Right lobe of liver (tissue), 6 donors: ENCODE measurements at regions not wholly inside any gene's neighbourhood (a gene's known extent, or its start where the extent isn't known, plus 50 kb on each side); places are given as distances from the start of the nearest gene placed in this dataset.

Experiments
- ATAC-seq, 4 donors: fragments of 200-7000 bp; cut with Tn5 transposase; one replicate each; pipeline ENCODE4 v1.9.1; 2020; ENCODE audit warnings: mild to moderate bottlenecking in 4 of 4, moderate library complexity in 4 of 4
- DNase-seq, 3 donors: peaks; one replicate each; pipeline ENCODE4 v3.0.0-alpha.2; 2020
- H3K27ac ChIP-seq, 3 donors: fragments of 200-600 bp; one replicate each; pipeline ENCODE4 v1.8.0; 2022
- H3K27me3 ChIP-seq, 2 donors: fragments of 200-600 bp; one replicate each; pipeline ENCODE4 v1.8.0; 2022
- H3K36me3 ChIP-seq, 4 donors: fragments of 200-600 bp; sonication (generic) in 1 of 4; one replicate each; pipeline versions ENCODE4 v1.5.1 to v1.8.0; 2017 to 2022; ENCODE audit warnings: control low read depth in 1 of 4
- H3K4me1 ChIP-seq, 4 donors: fragments of 200-600 bp; sonication (generic) in 1 of 4; one replicate each; pipeline versions ENCODE4 v1.5.1 to v1.8.0; 2017 to 2022; ENCODE audit warnings: control low read depth in 1 of 4
- H3K4me3 ChIP-seq, 3 donors: fragments of 200-600 bp; one replicate each; pipeline ENCODE4 v1.8.0; 2022
- H3K9me3 ChIP-seq, 4 donors: fragments of 200-600 bp; sonication (generic) in 1 of 4; one replicate each; pipeline versions ENCODE4 v1.5.1 to v1.8.0; 2017 to 2022; ENCODE audit warnings: control low read depth in 1 of 4
- CTCF ChIP-seq, 4 donors: fragments of 200-600 bp in 3 of 4; fragments of 450-650 bp in 1 of 4; IDR thresholded peaks; one replicate each; pipeline versions ENCODE4 v1.5.1 to v1.8.0; 2016 to 2022; ENCODE audit warnings: antibody characterized with exemption in 4 of 4, mild to moderate bottlenecking in 2 of 4
- POLR2A ChIP-seq: fragments of 450-650 bp; IDR thresholded peaks from one replicate; pipeline ENCODE4 v1.6.1; 2017; ENCODE audit warnings: antibody characterized with exemption, mild to moderate bottlenecking
- WGBS: methylation state at CpG from one replicate; pipeline ENCODE4 v1.1.6; 2018; ENCODE audit warnings: low coverage, low lambda C conversion rate; ENCODE audit not compliant: insufficient coverage; ENCODE audit errors: missing lambda C conversion rate; 5-methylcytosine and 5-hydroxymethylcytosine counted together
- intact Hi-C, 2 donors: fragments of 100-400 bp; cut with DNase I; formaldehyde crosslinking; loops; one replicate each; pipeline versions ENCODE4 v1.11.2 to v1.14.1; 2022
- donor health status: DM: no; HTN: yes; CAD: no.
- donor health status: DM: no; HTN: no; CAD: no.
- donor health status: DM: no; HTN: no; CAD: no.
- donor health status: DM: no; HTN: yes; CAD: no.
- donor health status: DM: no; HTN: yes; CAD: no.

DNA sequence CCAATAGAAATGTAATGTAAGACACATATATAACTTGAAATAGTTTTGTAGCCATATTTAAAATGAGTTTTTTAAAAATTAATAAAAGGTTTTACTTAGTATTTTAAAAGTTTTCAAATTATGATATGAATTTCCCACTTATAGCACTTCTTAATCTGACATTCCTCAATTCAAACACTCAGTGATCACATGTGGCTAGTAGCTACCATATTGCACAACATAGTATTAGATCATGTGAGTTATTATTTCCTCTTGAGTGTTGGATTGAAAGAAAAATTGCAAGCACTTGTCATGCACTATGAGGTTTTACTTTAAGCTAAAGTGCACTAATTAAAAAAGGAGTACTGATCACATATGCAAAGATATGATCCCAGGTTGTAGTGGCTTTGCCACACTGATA, 453.4 kb upstream of the ROBO2 start:
- TF ChIP-seq CTCF (IDR thresholded peaks at IDR 0.05): no peak
- no peak for TF ChIP-seq POLR2A
- Histone ChIP-seq H3K9me3 (no peaks in the 10 kb centered on the region), H3K4me1 (no peaks in the 10 kb centered on the region), H3K27me3 (no peaks in the 10 kb centered on the region), H3K27ac (no peak overlapping the region), H3K4me3 (no peak overlapping the region), H3K36me3 (no peaks in the 10 kb centered on the region)
- no peak for DNase-seq
- intact Hi-C loops: no loop called here
- no peak for ATAC-seq

DNA sequence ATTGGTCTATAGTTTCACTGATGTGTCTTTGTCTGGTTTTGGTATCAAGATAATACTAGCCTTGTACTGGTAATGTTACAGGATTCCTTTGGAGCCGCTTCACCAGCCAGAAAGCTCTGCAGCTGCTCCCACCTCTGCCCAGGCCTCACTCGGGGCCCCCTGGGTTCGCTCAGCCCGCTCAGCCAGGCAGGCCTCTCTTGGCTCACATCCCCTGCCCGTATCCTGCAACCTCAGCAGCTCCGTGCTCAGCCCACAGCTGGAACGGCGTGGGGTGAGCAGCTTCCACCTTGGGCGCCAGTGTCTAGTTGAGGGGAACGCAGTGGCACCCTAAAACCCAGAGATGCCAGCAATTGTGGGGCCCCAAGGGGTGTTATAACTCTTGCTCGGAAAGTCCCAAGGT, 429.7 kb upstream of the ROBO2 start:
- WGBS: 61% methylated on average over 5 of the region's 11 CpGs
- no peak overlapping the region for H3K4me3 ChIP-seq
- intact Hi-C loops: no loop called here
- H3K36me3 ChIP-seq: no peaks in the 10 kb centered on the region
- H3K27ac ChIP-seq: no peak overlapping the region
- no peak for TF ChIP-seq POLR2A
- TF ChIP-seq CTCF (IDR thresholded peaks at IDR 0.05): no peak
- H3K27me3 ChIP-seq: no peaks in the 10 kb centered on the region
- H3K9me3 ChIP-seq: no peaks in the 10 kb centered on the region
- peak in 1 of 4 donors; percentile 20 for ATAC-seq
- H3K4me1 ChIP-seq: no peaks in the 10 kb centered on the region
- no peak for DNase-seq

GRCh38 chr3:76615719-76616118, 424.2 kb upstream of the ROBO2 start:
- Histone ChIP-seq H3K4me3 (no peak overlapping the region), H3K36me3 (no peaks in the 10 kb centered on the region), H3K9me3 (no peaks in the 10 kb centered on the region), H3K27me3 (no peaks in the 10 kb centered on the region), H3K4me1 (no peaks in the 10 kb centered on the region), H3K27ac (no peak overlapping the region)
- ATAC-seq: no peak
- TF ChIP-seq CTCF (IDR thresholded peaks at IDR 0.05) (no peak), POLR2A (no peak)
- intact Hi-C loops: no loop called here
- WGBS: 35% methylated on average over 1 of the region's 1 CpG
- DNase-seq: no peak

DNA sequence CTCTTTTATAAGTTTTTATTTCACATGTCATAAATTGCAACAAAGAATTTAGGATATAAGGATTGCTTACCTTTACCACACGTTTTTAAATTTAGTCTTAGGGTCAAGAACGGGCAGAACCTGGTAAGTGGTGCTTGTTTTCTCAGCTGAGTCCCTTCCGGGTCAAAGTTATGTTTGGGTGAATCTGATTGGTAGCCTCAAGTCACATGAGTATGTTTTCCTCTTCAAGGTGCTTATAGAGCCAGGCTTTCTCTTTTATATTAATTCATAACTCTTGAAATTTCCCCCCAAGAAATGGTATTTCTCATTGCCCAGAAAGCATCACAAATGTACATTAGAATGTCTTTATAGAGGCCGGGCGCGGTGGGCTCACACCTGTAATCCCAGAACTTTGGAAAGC, 415.7 kb upstream of the ROBO2 start:
- intact Hi-C loops: no loop called here
- Histone ChIP-seq H3K9me3 (no peaks in the 10 kb centered on the region), H3K4me3 (no peak overlapping the region), H3K27me3 (no peaks in the 10 kb centered on the region), H3K36me3 (no peaks in the 10 kb centered on the region), H3K4me1 (no peaks in the 10 kb centered on the region), H3K27ac (no peak overlapping the region)
- ATAC-seq (no peak), DNase-seq (no peak)
- TF ChIP-seq POLR2A (no peak), CTCF (IDR thresholded peaks at IDR 0.05) (no peak)
- WGBS: 63% methylated on average over 6 of the region's 6 CpGs

DNA sequence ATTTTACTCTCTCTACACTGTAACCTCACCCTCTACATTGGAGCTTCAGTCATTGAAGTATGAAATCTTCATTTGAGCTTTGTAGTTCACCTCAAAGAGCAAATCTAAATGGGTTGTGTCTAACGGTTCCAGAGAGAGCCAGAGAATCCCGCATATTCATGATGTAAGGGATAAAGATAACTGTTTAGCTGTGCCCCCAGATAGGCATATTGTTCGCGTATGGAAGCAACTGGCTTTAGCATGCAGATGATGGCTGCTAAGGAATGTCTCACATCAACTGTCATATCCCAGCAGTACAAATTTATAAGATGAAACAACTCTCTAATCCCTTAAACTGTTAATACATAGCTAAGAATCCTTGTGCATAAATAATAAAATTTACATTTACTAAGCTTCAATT, 412.7 kb upstream of the ROBO2 start:
- TF ChIP-seq CTCF (IDR thresholded peaks at IDR 0.05) (no peak), POLR2A (no peak)
- ATAC-seq (no peak), DNase-seq (no peak)
- Histone ChIP-seq H3K4me1 (no peaks in the 10 kb centered on the region), H3K4me3 (no peak overlapping the region), H3K36me3 (no peaks in the 10 kb centered on the region), H3K27ac (no peak overlapping the region), H3K9me3 (no peaks in the 10 kb centered on the region), H3K27me3 (no peaks in the 10 kb centered on the region)
- WGBS: 42% methylated on average over 4 of the region's 4 CpGs
- intact Hi-C loops: no loop called here
